K562 (cell line): ENCODE measurements at regions not wholly inside any gene's neighbourhood (a gene's known extent, or its start where the extent isn't known, plus 50 kb on each side); places are given as distances from the start of the nearest gene placed in this dataset.

Experiments
- ATAC-seq: fragments of 200-7000 bp; cut with Tn5 transposase; 3 replicates; pipeline ENCODE4 v1.9.1; 2020; ENCODE audit warnings: moderate library complexity
- BruUV-seq: library from RNA; stranded (reverse); fragments of 400-500 nt; replicated peaks from 2 replicates; lab custom pipeline; 2021; lab: Mats Ljungman, UMichigan
- CTCF ChIA-PET: fragments of 300-600 bp; formaldehyde crosslinking; extraction: SDS; loops from one replicate; lab custom pipeline; 2021; ENCODE audit warnings: low intra/inter-chr PET ratio; lab: Yijun Ruan, JAX
- POLR2A ChIA-PET: fragments of 300-600, 350-650 bp; sonication (Branson Sonifier 250); formaldehyde crosslinking; extraction: SDS; loops from one replicate; lab custom pipeline; 2021; ENCODE audit warnings: antibody characterized with exemption, inconsistent platforms; lab: Yijun Ruan, JAX
- DNase-seq, 4 experiments: peaks; one replicate each; pipeline versions ENCODE4 v3.0.0 to v3.0.0-alpha.2; 2011 to 2018; ENCODE audit warnings: low spot score in 3 of 4, mixed read lengths in 3 of 4; ENCODE audit errors: extremely low read depth in 1 of 4
- FAIRE-seq: peaks from 2 replicates; lab custom pipeline; 2011; peaks lifted over from hg19 to GRCh38; lab: Jason Lieb, UNC
- H2AFZ ChIP-seq: 2 replicates; pipeline ENCODE4 v1.6.0; 2011; ENCODE audit warnings: low read depth, low read length, control low read depth, inconsistent platforms
- H3K27ac ChIP-seq: fragments of 200-600 bp; 3 replicates; pipeline ENCODE4 v1.8.0; 2011; ENCODE audit warnings: low read depth, mild to moderate bottlenecking, control low read depth, inconsistent platforms, low read length, moderate library complexity, mixed read lengths; ENCODE audit errors: extremely low read depth
- H3K27me3 ChIP-seq, 2 experiments: fragments of 300-600 bp in 1 of 2; 2 replicates in 1 of 2; 3 replicates in 1 of 2; pipeline versions ENCODE4 v1.6.0 to v1.8.0; 2011; ENCODE audit warnings: inconsistent platforms in 2 of 2, low read length in 2 of 2, mild to moderate bottlenecking in 1 of 2, mixed read lengths in 1 of 2, moderate library complexity in 1 of 2; ENCODE audit not compliant: control insufficient read depth in 2 of 2, insufficient read depth in 2 of 2
- H3K36me3 ChIP-seq: fragments of 300-600 bp; 3 replicates; pipeline ENCODE4 v1.8.0; 2011; ENCODE audit warnings: mild to moderate bottlenecking, low read length, inconsistent platforms; ENCODE audit not compliant: control insufficient read depth, insufficient read depth
- H3K4me1 ChIP-seq, 2 experiments: fragments of 200-600 bp in 1 of 2; replicated peaks in 1 of 2; 2 replicates in 1 of 2; 3 replicates in 1 of 2; pipeline versions ENCODE4 v1.5.1 to v1.8.0; 2011; ENCODE audit warnings: inconsistent platforms in 2 of 2, low read length in 2 of 2, mild to moderate bottlenecking in 1 of 2, mixed read lengths in 1 of 2, moderate library complexity in 1 of 2; ENCODE audit not compliant: control insufficient read depth in 2 of 2, insufficient read depth in 2 of 2
- H3K4me2 ChIP-seq: 2 replicates; pipeline ENCODE4 v1.6.1; 2011; ENCODE audit warnings: low read length, control low read depth, inconsistent platforms, mixed read lengths; ENCODE audit not compliant: insufficient read depth
- H3K4me3 ChIP-seq: fragments of 200-600 bp; sonication (generic), shearing (Covaris generic); 2 replicates; pipeline ENCODE4 v1.5.1; 2016; ENCODE audit warnings: control low read depth, inconsistent platforms
- H3K79me2 ChIP-seq: fragments of 200-600 bp; 3 replicates; pipeline ENCODE4 v1.8.0; 2011; ENCODE audit warnings: low read length, inconsistent platforms; ENCODE audit not compliant: control insufficient read depth, insufficient read depth
- H3K9ac ChIP-seq, 2 experiments: 2 replicates each; pipeline versions ENCODE4 v1.6.0 to v1.6.1; 2011; ENCODE audit warnings: low read depth in 2 of 2, low read length in 2 of 2, control low read depth in 1 of 2, inconsistent platforms in 1 of 2, mild to moderate bottlenecking in 1 of 2, mixed read lengths in 1 of 2; ENCODE audit not compliant: insufficient read depth in 1 of 2
- H3K9me1 ChIP-seq: one replicate; pipeline ENCODE4 v1.6.0; 2011; ENCODE audit warnings: inconsistent platforms, mild to moderate bottlenecking, low read length, moderate library complexity; ENCODE audit not compliant: control insufficient read depth, insufficient read depth
- H3K9me3 ChIP-seq: replicated peaks from 2 replicates; pipeline ENCODE4 v1.5.1; 2011; ENCODE audit warnings: low read depth, low read length, inconsistent platforms; ENCODE audit not compliant: control insufficient read depth, insufficient read depth
- H4K20me1 ChIP-seq: replicated peaks from 2 replicates; pipeline ENCODE4 v1.6.1; 2011; ENCODE audit warnings: low read length, inconsistent platforms, mixed read lengths; ENCODE audit not compliant: control insufficient read depth, insufficient read depth
- HNRNPH1 ChIP-seq: fragments of 200-400 bp; formaldehyde crosslinking; optimal IDR thresholded peaks from 2 replicates; pipeline ENCODE3; 2017; ENCODE audit warnings: low read depth, mild to moderate bottlenecking, low read length, moderate library complexity
- SOX6 ChIP-seq: fragments of 450-650 bp; IDR thresholded peaks from 2 replicates; pipeline ENCODE4 v1.6.1; 2014; ENCODE audit warnings: mild to moderate bottlenecking
- ZNF311 ChIP-seq: fragments of 250-450 bp; sonication (Bioruptor Pico); IDR thresholded peaks from 2 replicates; pipeline ENCODE4 v1.4.0; 2020; ENCODE audit warnings: mild to moderate bottlenecking, moderate library complexity
- ZNF75A ChIP-seq: fragments of 450-650 bp; formaldehyde crosslinking; IDR thresholded peaks from 2 replicates; pipeline ENCODE4 v1.4.0; 2020; ENCODE audit warnings: mild to moderate bottlenecking
- WGBS: fragments of 100-300 bp; shearing (Covaris generic); methylation state at CpG from one replicate; pipeline ENCODE4 v1.1.6; 2016; ENCODE audit warnings: low coverage, mixed read lengths; ENCODE audit not compliant: insufficient coverage; ENCODE audit errors: missing lambda C conversion rate; 5-methylcytosine and 5-hydroxymethylcytosine counted together
- in situ Hi-C: fragments of 300-500 bp; cut with MboI; formaldehyde crosslinking; loops from 4 replicates; pipeline ENCODE4 v1.15.0; 2018; ENCODE audit warnings: inconsistent platforms, mixed read lengths
- intact Hi-C: fragments of 100-400 bp; cut with micrococcal nuclease; formaldehyde crosslinking; loops from 2 replicates; pipeline ENCODE4 v1.14.2; 2022
- TF ChIP-seq, protein P1 (sequence below): sonication (generic); formaldehyde crosslinking; IDR thresholded peaks from 2 replicates; pipeline ENCODE4 v1.8.1; 2023; ENCODE audit warnings: mild to moderate bottlenecking, missing genetic modification reagents

DNA sequence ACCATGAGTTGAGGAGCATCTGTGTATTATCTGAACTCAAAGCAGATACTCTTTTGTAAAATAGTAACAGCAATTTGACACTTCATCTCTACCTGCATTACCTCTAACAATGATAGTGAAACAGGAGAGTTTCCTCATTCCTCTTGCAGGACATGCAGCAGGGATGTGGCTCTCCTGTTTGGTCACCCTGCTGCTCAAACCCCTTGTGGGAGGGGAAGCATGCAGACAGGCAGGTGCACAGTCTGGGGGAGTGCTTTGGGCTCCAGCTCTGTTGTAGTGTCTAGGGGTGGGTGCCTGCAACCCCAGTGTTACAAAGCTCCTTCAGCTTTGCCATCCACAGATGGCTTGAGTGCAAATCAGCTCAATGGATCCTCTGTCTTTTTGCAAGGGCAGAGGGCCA is 827.6 kb downstream of the DACH1 start:
- no TSS peak for BruUV-seq
- in situ Hi-C loops, result no loop called here
- no peak overlapping the region for H3K9ac ChIP-seq
- POLR2A ChIA-PET, result no interaction called here
- no peaks in the 10 kb centered on the region for H3K27me3 ChIP-seq
- no peak overlapping the region for H3K4me3 ChIP-seq
- no peaks in the 10 kb centered on the region for H3K4me1 ChIP-seq
- DNase-seq (no peak), FAIRE-seq (no peak), ATAC-seq (no peak)
- H3K4me2 ChIP-seq, result no peak overlapping the region
- no peaks in the 10 kb centered on the region for H3K79me2 ChIP-seq
- CTCF ChIA-PET, result no interaction called here
- no peaks in the 10 kb centered on the region for H4K20me1 ChIP-seq
- H2AFZ ChIP-seq, result no peak overlapping the region
- no peak overlapping the region for H3K27ac ChIP-seq
- no peaks in the 10 kb centered on the region for H3K9me1 ChIP-seq
- TF ChIP-seq, protein P1, sequence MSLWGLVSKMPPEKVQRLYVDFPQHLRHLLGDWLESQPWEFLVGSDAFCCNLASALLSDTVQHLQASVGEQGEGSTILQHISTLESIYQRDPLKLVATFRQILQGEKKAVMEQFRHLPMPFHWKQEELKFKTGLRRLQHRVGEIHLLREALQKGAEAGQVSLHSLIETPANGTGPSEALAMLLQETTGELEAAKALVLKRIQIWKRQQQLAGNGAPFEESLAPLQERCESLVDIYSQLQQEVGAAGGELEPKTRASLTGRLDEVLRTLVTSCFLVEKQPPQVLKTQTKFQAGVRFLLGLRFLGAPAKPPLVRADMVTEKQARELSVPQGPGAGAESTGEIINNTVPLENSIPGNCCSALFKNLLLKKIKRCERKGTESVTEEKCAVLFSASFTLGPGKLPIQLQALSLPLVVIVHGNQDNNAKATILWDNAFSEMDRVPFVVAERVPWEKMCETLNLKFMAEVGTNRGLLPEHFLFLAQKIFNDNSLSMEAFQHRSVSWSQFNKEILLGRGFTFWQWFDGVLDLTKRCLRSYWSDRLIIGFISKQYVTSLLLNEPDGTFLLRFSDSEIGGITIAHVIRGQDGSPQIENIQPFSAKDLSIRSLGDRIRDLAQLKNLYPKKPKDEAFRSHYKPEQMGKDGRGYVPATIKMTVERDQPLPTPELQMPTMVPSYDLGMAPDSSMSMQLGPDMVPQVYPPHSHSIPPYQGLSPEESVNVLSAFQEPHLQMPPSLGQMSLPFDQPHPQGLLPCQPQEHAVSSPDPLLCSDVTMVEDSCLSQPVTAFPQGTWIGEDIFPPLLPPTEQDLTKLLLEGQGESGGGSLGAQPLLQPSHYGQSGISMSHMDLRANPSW (CRISPR knock-in tag), result no peak
- TF ChIP-seq ZNF311 (CRISPR knock-in tag) (no peak), ZNF75A (no peak)
- H3K9me3 ChIP-seq, result no peaks in the 10 kb centered on the region
- intact Hi-C loops, result no loop called here
- no peaks in the 10 kb centered on the region for H3K36me3 ChIP-seq

DNA sequence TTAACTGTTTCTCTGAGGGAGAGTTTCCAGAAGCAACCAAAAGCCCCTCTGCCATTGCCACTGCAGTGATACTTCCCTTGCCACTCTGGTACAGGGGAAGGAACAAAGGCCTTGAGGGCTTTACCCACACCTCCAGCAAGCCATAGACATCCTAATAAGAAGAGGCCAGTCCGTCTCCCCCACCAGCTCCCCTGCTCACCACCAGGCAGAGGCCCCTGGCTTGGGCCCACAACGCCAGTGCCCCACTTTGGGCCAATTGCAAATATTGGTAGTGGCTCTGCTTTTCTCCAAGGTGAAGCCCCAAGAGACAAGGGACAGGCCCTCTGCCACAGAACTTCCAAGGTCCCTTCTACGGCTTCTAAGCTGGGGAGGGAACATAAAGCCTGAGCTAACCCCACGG is 833.0 kb downstream of the DACH1 start:
- Histone ChIP-seq H3K9me1 (no peaks in the 10 kb centered on the region), H3K4me1 (no peaks in the 10 kb centered on the region), H3K4me2 (no peak overlapping the region), H3K79me2 (no peaks in the 10 kb centered on the region), H3K27me3 (no peaks in the 10 kb centered on the region), H2AFZ (no peak overlapping the region), H3K4me3 (no peak overlapping the region), H3K36me3 (no peaks in the 10 kb centered on the region), H4K20me1 (no peaks in the 10 kb centered on the region), H3K9ac (no peak overlapping the region), H3K9me3 (no peaks in the 10 kb centered on the region), H3K27ac (no peak overlapping the region)
- ChIA-PET CTCF (no interaction called here), POLR2A (no interaction called here)
- no peak for FAIRE-seq
- DNase-seq, result no peak
- in situ Hi-C loops (no loop called here), intact Hi-C loops (no loop called here)
- BruUV-seq, result no TSS peak
- WGBS, result 0% methylated on average over 4 of the region's 4 CpGs
- ATAC-seq, result no peak
- TF ChIP-seq SOX6, result no peak
- TF ChIP-seq HNRNPH1, result no peak
